K562 (cell line): ENCODE measurements at regions not wholly inside any gene's neighbourhood (a gene's known extent, or its start where the extent isn't known, plus 50 kb on each side); places are given as distances from the start of the nearest gene placed in this dataset.

ENCODE experiments used
- ATAC-seq: fragments of 200-7000 bp; cut with Tn5 transposase; 3 replicates; pipeline ENCODE4 v1.9.1; 2020; ENCODE audit warnings: moderate library complexity
- BruUV-seq: library from RNA; stranded (reverse); fragments of 400-500 nt; replicated peaks from 2 replicates; lab custom pipeline; 2021; lab: Mats Ljungman, UMichigan
- CTCF ChIA-PET: fragments of 300-600 bp; formaldehyde crosslinking; extraction: SDS; loops from one replicate; lab custom pipeline; 2021; ENCODE audit warnings: low intra/inter-chr PET ratio; lab: Yijun Ruan, JAX
- POLR2A ChIA-PET: fragments of 300-600, 350-650 bp; sonication (Branson Sonifier 250); formaldehyde crosslinking; extraction: SDS; loops from one replicate; lab custom pipeline; 2021; ENCODE audit warnings: antibody characterized with exemption, inconsistent platforms; lab: Yijun Ruan, JAX
- DNase-seq, 4 experiments: peaks; one replicate each; pipeline versions ENCODE4 v3.0.0 to v3.0.0-alpha.2; 2011 to 2018; ENCODE audit warnings: low spot score in 3 of 4, mixed read lengths in 3 of 4; ENCODE audit errors: extremely low read depth in 1 of 4
- FAIRE-seq: peaks from 2 replicates; lab custom pipeline; 2011; peaks lifted over from hg19 to GRCh38; lab: Jason Lieb, UNC
- H2AFZ ChIP-seq: 2 replicates; pipeline ENCODE4 v1.6.0; 2011; ENCODE audit warnings: low read depth, low read length, control low read depth, inconsistent platforms
- H3K27ac ChIP-seq: fragments of 200-600 bp; 3 replicates; pipeline ENCODE4 v1.8.0; 2011; ENCODE audit warnings: low read depth, mild to moderate bottlenecking, control low read depth, inconsistent platforms, low read length, moderate library complexity, mixed read lengths; ENCODE audit errors: extremely low read depth
- H3K27me3 ChIP-seq, 2 experiments: fragments of 300-600 bp in 1 of 2; 2 replicates in 1 of 2; 3 replicates in 1 of 2; pipeline versions ENCODE4 v1.6.0 to v1.8.0; 2011; ENCODE audit warnings: inconsistent platforms in 2 of 2, low read length in 2 of 2, mild to moderate bottlenecking in 1 of 2, mixed read lengths in 1 of 2, moderate library complexity in 1 of 2; ENCODE audit not compliant: control insufficient read depth in 2 of 2, insufficient read depth in 2 of 2
- H3K36me3 ChIP-seq: fragments of 300-600 bp; 3 replicates; pipeline ENCODE4 v1.8.0; 2011; ENCODE audit warnings: mild to moderate bottlenecking, low read length, inconsistent platforms; ENCODE audit not compliant: control insufficient read depth, insufficient read depth
- H3K4me1 ChIP-seq, 2 experiments: fragments of 200-600 bp in 1 of 2; replicated peaks in 1 of 2; 2 replicates in 1 of 2; 3 replicates in 1 of 2; pipeline versions ENCODE4 v1.5.1 to v1.8.0; 2011; ENCODE audit warnings: inconsistent platforms in 2 of 2, low read length in 2 of 2, mild to moderate bottlenecking in 1 of 2, mixed read lengths in 1 of 2, moderate library complexity in 1 of 2; ENCODE audit not compliant: control insufficient read depth in 2 of 2, insufficient read depth in 2 of 2
- H3K4me2 ChIP-seq: 2 replicates; pipeline ENCODE4 v1.6.1; 2011; ENCODE audit warnings: low read length, control low read depth, inconsistent platforms, mixed read lengths; ENCODE audit not compliant: insufficient read depth
- H3K4me3 ChIP-seq: fragments of 200-600 bp; sonication (generic), shearing (Covaris generic); 2 replicates; pipeline ENCODE4 v1.5.1; 2016; ENCODE audit warnings: control low read depth, inconsistent platforms
- H3K79me2 ChIP-seq: fragments of 200-600 bp; 3 replicates; pipeline ENCODE4 v1.8.0; 2011; ENCODE audit warnings: low read length, inconsistent platforms; ENCODE audit not compliant: control insufficient read depth, insufficient read depth
- H3K9ac ChIP-seq, 2 experiments: 2 replicates each; pipeline versions ENCODE4 v1.6.0 to v1.6.1; 2011; ENCODE audit warnings: low read depth in 2 of 2, low read length in 2 of 2, control low read depth in 1 of 2, inconsistent platforms in 1 of 2, mild to moderate bottlenecking in 1 of 2, mixed read lengths in 1 of 2; ENCODE audit not compliant: insufficient read depth in 1 of 2
- H3K9me1 ChIP-seq: one replicate; pipeline ENCODE4 v1.6.0; 2011; ENCODE audit warnings: inconsistent platforms, mild to moderate bottlenecking, low read length, moderate library complexity; ENCODE audit not compliant: control insufficient read depth, insufficient read depth
- H3K9me3 ChIP-seq: replicated peaks from 2 replicates; pipeline ENCODE4 v1.5.1; 2011; ENCODE audit warnings: low read depth, low read length, inconsistent platforms; ENCODE audit not compliant: control insufficient read depth, insufficient read depth
- H4K20me1 ChIP-seq: replicated peaks from 2 replicates; pipeline ENCODE4 v1.6.1; 2011; ENCODE audit warnings: low read length, inconsistent platforms, mixed read lengths; ENCODE audit not compliant: control insufficient read depth, insufficient read depth
- E2F8 ChIP-seq: fragments of 450-650 bp; IDR thresholded peaks from 2 replicates; pipeline ENCODE4 v1.7.1; 2018; ENCODE audit warnings: mild to moderate bottlenecking, low read depth; ENCODE audit not compliant: partially characterized antibody
- FOXJ3 ChIP-seq: sonication (generic); formaldehyde crosslinking; IDR thresholded peaks from 2 replicates; pipeline ENCODE4 v1.4.0; 2020; ENCODE audit warnings: mild to moderate bottlenecking, missing genetic modification reagents
- SRSF9 ChIP-seq: fragments of 200-400 bp; formaldehyde crosslinking; IDR thresholded peaks from 2 replicates; pipeline ENCODE4 v1.6.1; 2017; ENCODE audit warnings: low read depth, low read length, borderline replicate concordance
- TOE1 ChIP-seq, 2 experiments: fragments of 450-650 bp in 1 of 2; sonication (generic) in 1 of 2; formaldehyde crosslinking in 1 of 2; IDR thresholded peaks; 2 replicates each; pipeline versions ENCODE4 v1.7.1 to v1.8.0; 2016 to 2022; ENCODE audit warnings: borderline replicate concordance in 2 of 2, mild to moderate bottlenecking in 2 of 2, antibody characterized with exemption in 1 of 2, inconsistent platforms in 1 of 2, low read depth in 1 of 2, missing genetic modification reagents in 1 of 2, moderate library complexity in 1 of 2
- ZNF354B ChIP-seq: fragments of 250-450 bp; sonication (Bioruptor Pico); IDR thresholded peaks from 2 replicates; pipeline ENCODE4 v1.4.0; 2020
- ZNF445 ChIP-seq: fragments of 250-450 bp; sonication (Bioruptor Pico); IDR thresholded peaks from 2 replicates; pipeline ENCODE4 v1.4.0; 2020; ENCODE audit warnings: low read depth, mild to moderate bottlenecking, moderate library complexity
- WGBS: fragments of 100-300 bp; shearing (Covaris generic); methylation state at CpG from one replicate; pipeline ENCODE4 v1.1.6; 2016; ENCODE audit warnings: low coverage, mixed read lengths; ENCODE audit not compliant: insufficient coverage; ENCODE audit errors: missing lambda C conversion rate; 5-methylcytosine and 5-hydroxymethylcytosine counted together
- in situ Hi-C: fragments of 300-500 bp; cut with MboI; formaldehyde crosslinking; loops from 4 replicates; pipeline ENCODE4 v1.15.0; 2018; ENCODE audit warnings: inconsistent platforms, mixed read lengths
- intact Hi-C: fragments of 100-400 bp; cut with micrococcal nuclease; formaldehyde crosslinking; loops from 2 replicates; pipeline ENCODE4 v1.14.2; 2022
- TF ChIP-seq, protein P1 (sequence below): fragments of 250-450 bp; sonication (Bioruptor Pico); IDR thresholded peaks from 2 replicates; pipeline ENCODE4 v1.5.0; 2020; ENCODE audit warnings: mild to moderate bottlenecking, borderline replicate concordance

DNA sequence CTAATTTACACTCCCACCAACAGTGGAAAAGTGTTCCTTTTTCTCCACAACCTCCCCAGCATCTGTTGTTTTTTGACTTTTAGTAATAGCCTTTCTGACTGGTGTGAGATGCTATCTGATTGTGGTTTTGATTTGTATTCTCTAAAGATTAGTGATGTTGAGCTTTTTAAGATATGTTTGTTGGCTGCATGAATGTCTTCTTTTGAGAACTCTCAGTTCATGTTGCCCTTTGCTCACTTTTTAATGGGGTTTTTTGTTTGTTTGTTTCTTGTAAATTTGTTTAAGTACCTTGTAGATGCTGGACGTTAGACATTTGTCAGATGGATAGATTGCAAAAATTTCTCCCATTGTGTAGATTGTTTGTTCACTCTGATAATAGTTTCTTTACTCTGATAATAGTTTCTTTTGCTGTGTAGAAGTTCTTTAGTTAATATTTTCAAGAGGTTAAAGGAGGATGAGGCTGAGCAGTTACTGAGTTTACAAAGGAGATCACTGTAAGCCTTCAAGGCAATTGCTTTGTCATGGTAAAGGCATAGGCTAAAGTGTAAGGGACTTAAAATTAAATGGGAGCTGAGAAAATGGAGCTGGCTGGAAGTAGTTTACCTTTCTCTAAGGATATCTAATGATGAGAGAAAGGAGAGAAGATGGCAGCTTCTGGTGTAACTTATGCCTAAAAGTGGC lies 323.4 kb downstream of the PCDH7 start:
- Histone ChIP-seq H3K79me2 (no peaks in the 10 kb centered on the region), H3K27ac (no peak overlapping the region), H3K4me2 (no peak overlapping the region)

More for the DNA sequence above, 323.4 kb downstream of the PCDH7 start:
- H3K9me3 ChIP-seq: no peaks in the 10 kb centered on the region
- H3K4me1 ChIP-seq: no peaks in the 10 kb centered on the region
- H3K4me3 ChIP-seq: no peak overlapping the region
- intact Hi-C loops (no loop called here), in situ Hi-C loops (no loop called here)
- 0% methylated on average over 1 of the region's 1 CpG for WGBS
- BruUV-seq: no TSS peak
- POLR2A ChIA-PET: no interaction called here
- H3K36me3 ChIP-seq: no peaks in the 10 kb centered on the region
- no peak for FAIRE-seq
- no peak for ATAC-seq
- DNase-seq: no peak
- no peaks in the 10 kb centered on the region for H3K27me3 ChIP-seq
- no peak overlapping the region for H2AFZ ChIP-seq
- no peak overlapping the region for H3K9ac ChIP-seq
- no peaks in the 10 kb centered on the region for H3K9me1 ChIP-seq
- TF ChIP-seq, protein P1, sequence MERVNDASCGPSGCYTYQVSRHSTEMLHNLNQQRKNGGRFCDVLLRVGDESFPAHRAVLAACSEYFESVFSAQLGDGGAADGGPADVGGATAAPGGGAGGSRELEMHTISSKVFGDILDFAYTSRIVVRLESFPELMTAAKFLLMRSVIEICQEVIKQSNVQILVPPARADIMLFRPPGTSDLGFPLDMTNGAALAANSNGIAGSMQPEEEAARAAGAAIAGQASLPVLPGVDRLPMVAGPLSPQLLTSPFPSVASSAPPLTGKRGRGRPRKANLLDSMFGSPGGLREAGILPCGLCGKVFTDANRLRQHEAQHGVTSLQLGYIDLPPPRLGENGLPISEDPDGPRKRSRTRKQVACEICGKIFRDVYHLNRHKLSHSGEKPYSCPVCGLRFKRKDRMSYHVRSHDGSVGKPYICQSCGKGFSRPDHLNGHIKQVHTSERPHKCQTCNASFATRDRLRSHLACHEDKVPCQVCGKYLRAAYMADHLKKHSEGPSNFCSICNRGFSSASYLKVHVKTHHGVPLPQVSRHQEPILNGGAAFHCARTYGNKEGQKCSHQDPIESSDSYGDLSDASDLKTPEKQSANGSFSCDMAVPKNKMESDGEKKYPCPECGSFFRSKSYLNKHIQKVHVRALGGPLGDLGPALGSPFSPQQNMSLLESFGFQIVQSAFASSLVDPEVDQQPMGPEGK (CRISPR knock-in tag): no peak
- TF ChIP-seq E2F8 (no peak), FOXJ3 (CRISPR knock-in tag) (no peak), TOE1 (IDR thresholded peaks at IDR 0.05; ENCODE audit: borderline replicate concordance) (no peak), TOE1 (CRISPR knock-in tag; IDR thresholded peaks at IDR 0.05; ENCODE audit: borderline replicate concordance, low read depth) (no peak), ZNF354B (CRISPR knock-in tag) (no peak), ZNF445 (CRISPR knock-in tag) (no peak), SRSF9 (no peak)
- TF ChIP-seq, all 486 proteins: peak for 0
- no peaks in the 10 kb centered on the region for H4K20me1 ChIP-seq
- CTCF ChIA-PET: no interaction called here
